Heart right ventricle (tissue), 16 donors: ENCODE measurements at regions not wholly inside any gene's neighbourhood (a gene's known extent, or its start where the extent isn't known, plus 50 kb on each side); places are given as distances from the start of the nearest gene placed in this dataset.

Source experiments
- ATAC-seq, 8 donors: fragments of 200-7000 bp; cut with Tn5 transposase; one replicate each; pipeline ENCODE4 v1.9.1; 2020; ENCODE audit warnings: mild to moderate bottlenecking in 8 of 8, moderate library complexity in 8 of 8, moderate number of reproducible peaks in 1 of 8
- DNase-seq, 2 donors: peaks; one replicate each; pipeline ENCODE4 v3.0.0-alpha.2; 2020
- H3K27ac ChIP-seq, 10 donors: fragments of 200-600 bp; sonication (generic) in 2 of 10; one replicate each; pipeline versions ENCODE4 v1.5.0 to v1.8.0; 2020 to 2022; ENCODE audit warnings: mild to moderate bottlenecking in 3 of 10
- H3K27me3 ChIP-seq, 7 donors: fragments of 200-600 bp; one replicate each; pipeline ENCODE4 v1.8.0; 2021 to 2022; ENCODE audit warnings: mild to moderate bottlenecking in 2 of 7
- H3K36me3 ChIP-seq, 9 donors: fragments of 200-600 bp; sonication (generic) in 1 of 9; one replicate each; pipeline versions ENCODE4 v1.5.0 to v1.8.0; 2020 to 2022; ENCODE audit warnings: mild to moderate bottlenecking in 2 of 9
- H3K4me1 ChIP-seq, 9 donors: fragments of 200-600 bp; sonication (generic) in 1 of 9; one replicate each; pipeline versions ENCODE4 v1.5.0 to v1.8.0; 2020 to 2022; ENCODE audit warnings: mild to moderate bottlenecking in 4 of 9
- H3K4me3 ChIP-seq, 10 donors: fragments of 200-600 bp; sonication (generic) in 2 of 10; one replicate each; pipeline versions ENCODE4 v1.5.0 to v1.8.0; 2020 to 2022; ENCODE audit warnings: mild to moderate bottlenecking in 7 of 10, moderate library complexity in 2 of 10
- H3K9me3 ChIP-seq, 11 donors: fragments of 200-600 bp in 10 of 11; sonication (generic) in 2 of 11; one replicate each; pipeline versions ENCODE4 v1.5.0 to v1.8.0; 2013 to 2022; ENCODE audit warnings: mild to moderate bottlenecking in 2 of 11, control low read depth in 1 of 11, moderate library complexity in 1 of 11
- WGBS, 2 donors: extraction: QIAGEN DNeasy Blood & Tissue Kit; methylation state at CpG; one replicate each; pipeline ENCODE4 v1.1.7; 2013; ENCODE audit warnings: inconsistent platforms in 1 of 2; 5-methylcytosine and 5-hydroxymethylcytosine counted together
- intact Hi-C, 10 donors: fragments of 100-400 bp; cut with DNase I; formaldehyde crosslinking; loops; one replicate each; pipeline versions ENCODE4 v1.11.1 to v1.14.2; 2022
- TF ChIP-seq, protein P1 (sequence below), 9 donors: fragments of 200-600 bp; sonication (generic) in 2 of 9; IDR thresholded peaks; one replicate each; pipeline versions ENCODE4 v1.5.0 to v1.8.0; 2021 to 2022; ENCODE audit warnings: antibody characterized with exemption in 9 of 9, mild to moderate bottlenecking in 5 of 9, moderate library complexity in 1 of 9
- donor health status: Arrhythmogenic right ventricular cardiomyopathy.
- donor health status: ischemic (EF 13 %, LVEDD 7.1; RV severe dilation, severe dysfunction).
- donor health status: healthy with polysubstance abuse.
- donor health status: DM: no; HTN: yes; CAD: no.
- donor health status: DM: no; HTN: no; CAD: no.
- donor health status: ischemic (EF 25% LVEDD 6.9; RV normal size, moderate dysfunction).
- donor health status: ischemic (EF 25% LVEDD 5.7; RV mildly dilated, moderate dysfunction).
- donor health status: healthy.
- donor health status: DM: yes; HTN: yes; CAD: no.
- donor health status: Ischemic cardiomyopathy.
- donor health status: ischemic (EF 35%, LVEDD 5.7; RV mildly dilated, moderate dysfunction).
- donor health status: nonischemic (EF 11% LVEDD 7.7; RV severe dilation, severe dysfunction).
- donor health status: DM: yes; HTN: yes; CAD: no.
- donor health status: PGD.
- donor health status: ischemic (EF 29% LVEDD 5.4; RV normal size, mild dysfunction).
- donor health status: nonischemic (EF 23%, LVEDD 6.1; RV moderate dilation, normal function).

- H3K4me1 ChIP-seq, result no peaks in the 10 kb centered on the region
- ATAC-seq (no peak), DNase-seq (no peak)
- TF ChIP-seq, protein P1, sequence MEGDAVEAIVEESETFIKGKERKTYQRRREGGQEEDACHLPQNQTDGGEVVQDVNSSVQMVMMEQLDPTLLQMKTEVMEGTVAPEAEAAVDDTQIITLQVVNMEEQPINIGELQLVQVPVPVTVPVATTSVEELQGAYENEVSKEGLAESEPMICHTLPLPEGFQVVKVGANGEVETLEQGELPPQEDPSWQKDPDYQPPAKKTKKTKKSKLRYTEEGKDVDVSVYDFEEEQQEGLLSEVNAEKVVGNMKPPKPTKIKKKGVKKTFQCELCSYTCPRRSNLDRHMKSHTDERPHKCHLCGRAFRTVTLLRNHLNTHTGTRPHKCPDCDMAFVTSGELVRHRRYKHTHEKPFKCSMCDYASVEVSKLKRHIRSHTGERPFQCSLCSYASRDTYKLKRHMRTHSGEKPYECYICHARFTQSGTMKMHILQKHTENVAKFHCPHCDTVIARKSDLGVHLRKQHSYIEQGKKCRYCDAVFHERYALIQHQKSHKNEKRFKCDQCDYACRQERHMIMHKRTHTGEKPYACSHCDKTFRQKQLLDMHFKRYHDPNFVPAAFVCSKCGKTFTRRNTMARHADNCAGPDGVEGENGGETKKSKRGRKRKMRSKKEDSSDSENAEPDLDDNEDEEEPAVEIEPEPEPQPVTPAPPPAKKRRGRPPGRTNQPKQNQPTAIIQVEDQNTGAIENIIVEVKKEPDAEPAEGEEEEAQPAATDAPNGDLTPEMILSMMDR (IDR thresholded peaks at IDR 0.05), result no peak
- peaks cover 0 to 33% (median 0%) of the 10 kb centered on the region in 11 donors for H3K9me3 ChIP-seq
- H3K27me3 ChIP-seq, result no peaks in the 10 kb centered on the region
- H3K4me3 ChIP-seq, result no peak overlapping the region
- no peaks in the 10 kb centered on the region for H3K36me3 ChIP-seq
- no peak overlapping the region for H3K27ac ChIP-seq
- intact Hi-C loops, result no loop called here
- WGBS, 2 donors, result 47 to 64% methylated on average over 2 of the region's 2 CpGs
Observed at GRCh38 chr5:30001826-30002225, 1191.7 kb upstream of the CDH6 start.

GRCh38 chr5:30000231-30000630 is 1193.3 kb upstream of the CDH6 start:
- TF ChIP-seq, protein P1 (IDR thresholded peaks at IDR 0.05), result no peak
- H3K4me3 ChIP-seq, result no peak overlapping the region
- H3K4me1 ChIP-seq, result no peaks in the 10 kb centered on the region
- DNase-seq, result no peak
- no peaks in the 10 kb centered on the region for H3K36me3 ChIP-seq
- H3K27me3 ChIP-seq, result no peaks in the 10 kb centered on the region
- no peak overlapping the region for H3K27ac ChIP-seq
- intact Hi-C loops, result no loop called here
- peaks cover 0 to 24% (median 0%) of the 10 kb centered on the region in 11 donors for H3K9me3 ChIP-seq
- no peak for ATAC-seq

GRCh38 chr5:29995154-29995553 is 1198.3 kb upstream of the CDH6 start:
- no peak overlapping the region for H3K27ac ChIP-seq
- DNase-seq (no peak), ATAC-seq (no peak)
- no peak overlapping the region for H3K4me3 ChIP-seq
- 82 to 88% methylated on average over 1 of the region's 1 CpG for WGBS, 2 donors
- TF ChIP-seq, protein P1 (IDR thresholded peaks at IDR 0.05), result no peak
- no peaks in the 10 kb centered on the region for H3K27me3 ChIP-seq
- no peaks in the 10 kb centered on the region for H3K36me3 ChIP-seq
- H3K4me1 ChIP-seq, result no peaks in the 10 kb centered on the region
- intact Hi-C loops, result no loop called here
- H3K9me3 ChIP-seq, result peaks cover 0 to 25% (median 0%) of the 10 kb centered on the region in 11 donors

- WGBS, 2 donors, result 44 to 46% methylated on average over 3 of the region's 3 CpGs
- H3K27me3 ChIP-seq, result no peaks in the 10 kb centered on the region
- H3K36me3 ChIP-seq, result no peaks in the 10 kb centered on the region
- TF ChIP-seq, protein P1 (IDR thresholded peaks at IDR 0.05), result no peak
- no peaks in the 10 kb centered on the region for H3K4me1 ChIP-seq
- ATAC-seq (no peak), DNase-seq (no peak)
- intact Hi-C loops, result no loop called here
- peaks cover 0 to 30% (median 0%) of the 10 kb centered on the region in 11 donors for H3K9me3 ChIP-seq
- no peak overlapping the region for H3K27ac ChIP-seq
- no peak overlapping the region for H3K4me3 ChIP-seq
Observed at GRCh38 chr5:29994519-29994918, 1199.0 kb upstream of the CDH6 start.
